ENCODE measurements at regions not wholly inside any gene's neighbourhood (a gene's known extent, or its start where the extent isn't known, plus 50 kb on each side); places are given as distances from the start of the nearest gene placed in this dataset.

DNA sequence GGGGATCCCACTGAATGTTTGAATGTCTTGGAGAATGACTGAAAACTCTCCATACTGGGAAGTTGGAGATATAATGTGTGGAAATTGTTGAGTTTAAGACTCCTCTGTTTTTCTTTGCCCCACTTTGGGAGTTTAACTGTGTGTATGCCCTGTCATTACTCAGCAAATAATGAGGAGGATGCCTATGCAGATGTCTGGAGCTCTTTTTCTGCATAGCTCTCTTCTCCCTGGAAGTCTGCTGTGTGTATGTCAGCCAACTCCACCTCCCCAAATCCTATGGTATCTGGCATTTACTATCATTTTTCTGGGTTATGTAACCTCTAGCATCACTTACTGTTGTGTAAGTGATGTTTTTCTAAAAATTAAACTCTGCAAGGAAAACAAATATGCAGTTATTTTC is 122.2 kb downstream of the ANKRD7 start:
- DNase-seq = no peak
- Histone ChIP-seq H3K36me3 (no peaks in the 10 kb centered on the region), H3K27ac (no peak overlapping the region), H3K9me3 (no peaks in the 10 kb centered on the region), H3K4me3 (no peak overlapping the region), H3K4me1 (no peaks in the 10 kb centered on the region), H3K27me3 (no peaks in the 10 kb centered on the region)
- intact Hi-C loops (cut with DNase I; ENCODE audit: low total_unique reads) (no loop called here), in situ Hi-C loops (cut with MboI; ENCODE audit: low sequenced_read_pairs in 4 of 4) (no loop called here)
- no peak for TF ChIP-seq POLR2A (IDR thresholded peaks at IDR 0.05)
- TF ChIP-seq, protein P1, sequence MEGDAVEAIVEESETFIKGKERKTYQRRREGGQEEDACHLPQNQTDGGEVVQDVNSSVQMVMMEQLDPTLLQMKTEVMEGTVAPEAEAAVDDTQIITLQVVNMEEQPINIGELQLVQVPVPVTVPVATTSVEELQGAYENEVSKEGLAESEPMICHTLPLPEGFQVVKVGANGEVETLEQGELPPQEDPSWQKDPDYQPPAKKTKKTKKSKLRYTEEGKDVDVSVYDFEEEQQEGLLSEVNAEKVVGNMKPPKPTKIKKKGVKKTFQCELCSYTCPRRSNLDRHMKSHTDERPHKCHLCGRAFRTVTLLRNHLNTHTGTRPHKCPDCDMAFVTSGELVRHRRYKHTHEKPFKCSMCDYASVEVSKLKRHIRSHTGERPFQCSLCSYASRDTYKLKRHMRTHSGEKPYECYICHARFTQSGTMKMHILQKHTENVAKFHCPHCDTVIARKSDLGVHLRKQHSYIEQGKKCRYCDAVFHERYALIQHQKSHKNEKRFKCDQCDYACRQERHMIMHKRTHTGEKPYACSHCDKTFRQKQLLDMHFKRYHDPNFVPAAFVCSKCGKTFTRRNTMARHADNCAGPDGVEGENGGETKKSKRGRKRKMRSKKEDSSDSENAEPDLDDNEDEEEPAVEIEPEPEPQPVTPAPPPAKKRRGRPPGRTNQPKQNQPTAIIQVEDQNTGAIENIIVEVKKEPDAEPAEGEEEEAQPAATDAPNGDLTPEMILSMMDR (IDR thresholded peaks at IDR 0.05 in 4 of 5, conservative IDR thresholded peaks at IDR 0.05 in 1 of 5) = no peak
- no peak for ATAC-seq

DNA sequence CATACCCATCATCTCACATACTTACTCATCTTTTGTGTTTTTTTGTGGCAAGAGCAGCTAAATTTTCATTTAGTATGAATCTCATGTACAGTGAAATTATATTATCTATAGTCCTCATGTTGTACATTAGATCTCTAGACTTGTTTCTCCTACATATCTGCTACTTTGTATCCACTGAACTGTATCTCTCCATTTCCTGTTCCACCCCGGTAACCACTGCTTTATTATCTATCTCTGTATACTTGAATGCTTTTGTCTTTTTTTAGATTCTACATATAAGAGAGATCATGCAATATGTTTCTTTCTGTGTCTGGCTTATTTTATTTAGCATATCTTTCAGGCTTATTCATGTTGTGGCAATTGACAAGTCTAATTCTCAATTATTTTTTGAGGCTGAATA is 125.1 kb downstream of the ANKRD7 start:
- no peaks in the 10 kb centered on the region for H3K9me3 ChIP-seq
- ATAC-seq = no peak
- no peak overlapping the region for H3K27ac ChIP-seq
- H3K36me3 ChIP-seq = no peaks in the 10 kb centered on the region
- no peaks in the 10 kb centered on the region for H3K4me1 ChIP-seq
- DNase-seq = no peak
- no peak for TF ChIP-seq POLR2A (IDR thresholded peaks at IDR 0.05)
- TF ChIP-seq, protein P1 (IDR thresholded peaks at IDR 0.05 in 4 of 5, conservative IDR thresholded peaks at IDR 0.05 in 1 of 5) = no peak
- H3K27me3 ChIP-seq = no peaks in the 10 kb centered on the region
- in situ Hi-C loops (cut with MboI; ENCODE audit: low sequenced_read_pairs in 4 of 4) (loop anchor here in 3 of 4 donors (5.0 to 25.0 kb wide), 2 partner anchors 813 to 823 kb away; no protein-coding TSS in a partner anchor), intact Hi-C loops (cut with DNase I; ENCODE audit: low total_unique reads) (loop anchor here (5.0 kb wide), 2 partner anchors 383 to 828 kb away; no protein-coding TSS in a partner anchor)
- no peak overlapping the region for H3K4me3 ChIP-seq

DNA sequence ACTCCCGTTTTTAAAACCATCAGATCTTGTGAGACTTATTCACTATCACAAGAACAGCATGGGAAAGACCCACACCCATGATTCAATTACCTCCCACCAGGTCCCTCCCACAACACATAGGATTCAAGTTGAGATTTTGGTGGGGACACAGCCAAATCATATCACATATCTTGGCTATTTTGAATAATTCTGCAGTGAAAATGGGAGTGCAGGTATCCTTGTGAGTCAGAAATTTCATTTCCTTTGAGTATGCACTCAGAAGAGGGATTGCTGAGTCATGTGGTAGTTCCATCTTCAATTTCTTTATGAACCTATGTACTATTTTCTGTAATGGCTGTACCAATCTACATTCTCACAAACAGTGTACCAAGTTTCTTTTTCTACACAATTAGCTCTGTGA is 125.8 kb downstream of the ANKRD7 start:
- Histone ChIP-seq H3K9me3 (no peaks in the 10 kb centered on the region), H3K27me3 (no peaks in the 10 kb centered on the region), H3K36me3 (no peaks in the 10 kb centered on the region), H3K27ac (no peak overlapping the region), H3K4me3 (no peak overlapping the region), H3K4me1 (no peaks in the 10 kb centered on the region)
- in situ Hi-C loops (cut with MboI; ENCODE audit: low sequenced_read_pairs in 4 of 4) (loop anchor here in 3 of 4 donors (5.0 to 25.0 kb wide), 2 partner anchors 812 to 822 kb away; no protein-coding TSS in a partner anchor), intact Hi-C loops (cut with DNase I; ENCODE audit: low total_unique reads) (loop anchor here (5.0 kb wide), 2 partner anchors 382 to 827 kb away; no protein-coding TSS in a partner anchor)
- ATAC-seq (no peak), DNase-seq (no peak)
- no peak for TF ChIP-seq POLR2A (IDR thresholded peaks at IDR 0.05)
- TF ChIP-seq, protein P1 (IDR thresholded peaks at IDR 0.05 in 4 of 5, conservative IDR thresholded peaks at IDR 0.05 in 1 of 5) = no peak

DNA sequence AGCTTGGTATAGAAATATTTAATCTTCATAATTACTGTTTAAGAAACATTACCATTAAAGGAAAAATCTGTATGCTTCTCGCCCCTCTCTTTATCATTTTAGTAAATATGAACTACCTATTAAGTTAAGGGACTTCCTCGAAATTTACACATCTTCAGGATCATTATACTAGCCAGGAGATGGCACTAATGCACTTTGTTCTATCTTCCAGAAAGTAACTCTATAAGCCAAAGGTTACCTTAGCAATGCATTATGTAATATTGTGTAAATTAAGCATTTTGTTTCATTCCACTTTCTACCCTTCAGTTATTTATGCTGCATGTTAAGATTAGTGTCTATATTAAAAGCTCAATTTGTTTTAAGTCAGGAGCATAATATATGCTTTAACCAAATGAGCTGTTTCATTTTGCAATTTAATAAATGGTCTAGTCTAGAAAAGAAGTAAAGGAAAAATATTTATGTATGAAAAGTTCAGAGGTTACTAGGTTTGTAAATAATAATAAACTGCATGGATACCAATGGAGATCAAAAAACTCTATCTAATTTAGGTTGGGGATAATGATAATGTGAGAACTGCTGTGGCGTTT is 128.5 kb downstream of the ANKRD7 start:
- Histone ChIP-seq H3K9me3 (peaks cover 0 to 5% (median 0%) of the 10 kb centered on the region in 3 donors), H3K4me3 (no peak overlapping the region), H3K36me3 (no peaks in the 10 kb centered on the region), H3K27ac (no peak overlapping the region), H3K27me3 (no peaks in the 10 kb centered on the region), H3K4me1 (no peaks in the 10 kb centered on the region)
- in situ Hi-C loops (cut with MboI; ENCODE audit: low sequenced_read_pairs in 4 of 4) (loop anchor here in 3 of 4 donors (5.0 to 25.0 kb wide), 2 partner anchors 809 to 819 kb away; no protein-coding TSS in a partner anchor), intact Hi-C loops (cut with DNase I; ENCODE audit: low total_unique reads) (loop anchor here (5.0 kb wide), 2 partner anchors 379 to 824 kb away; no protein-coding TSS in a partner anchor)
- TF ChIP-seq POLR2A (IDR thresholded peaks at IDR 0.05) = no peak
- TF ChIP-seq, protein P1 (IDR thresholded peaks at IDR 0.05 in 4 of 5, conservative IDR thresholded peaks at IDR 0.05 in 1 of 5) = peak in 2 of 5 experiments; percentile 10 to 26
- DNase-seq = no peak
- no peak for ATAC-seq

Data from gastrocnemius medialis (tissue), 4 donors.